ENCODE measurements at regions not wholly inside any gene's neighbourhood (a gene's known extent, or its start where the extent isn't known, plus 50 kb on each side); places are given as distances from the start of the nearest gene placed in this dataset. TPM values are rescaled to one million over a fixed set of nuclear protein-coding genes. Genes with fewer than 3 reads are reported as not detected.

Small RNA genes lying in the stretch of these regions (small RNA-seq; reads per million reads assigned to genes)
- gene AC025768.1 (ENCODE audit: insufficient read depth) (not detected), gene RF00017 (ENCODE audit: insufficient read depth) (not detected), gene RF00136 (ENCODE audit: insufficient read depth) (0.51 reads per million), gene RN7SL58P (ENCODE audit: insufficient read depth) (not detected)

Data from H1 (cell line).